ENCODE measurements at regions not wholly inside any gene's neighbourhood (a gene's known extent, or its start where the extent isn't known, plus 50 kb on each side); places are given as distances from the start of the nearest gene placed in this dataset.

GRCh38 chr2:21944536-21944935 is 820.8 kb downstream of the TDRD15 start:
- Histone ChIP-seq H3K27ac (no peak overlapping the region), H3K36me3 (no peaks in the 10 kb centered on the region), H3K4me1 (no peaks in the 10 kb centered on the region), H3K4me3 (no peak overlapping the region), H3K9me3 (no peaks in the 10 kb centered on the region), H3K27me3 (no peaks in the 10 kb centered on the region)
- DNase-seq: no peak
- no peak for TF ChIP-seq POLR2AphosphoS5 (IDR thresholded peaks at IDR 0.05)
- no peak for TF ChIP-seq CTCF (IDR thresholded peaks at IDR 0.05)
- TF ChIP-seq EP300 (IDR thresholded peaks at IDR 0.05): no peak
- 68 to 77% (median 75%) methylated on average over 3 of the region's 3 CpGs for WGBS, 5 donors
- intact Hi-C loops (cut with DNase I; ENCODE audit: low total_unique reads): no loop called here

DNA sequence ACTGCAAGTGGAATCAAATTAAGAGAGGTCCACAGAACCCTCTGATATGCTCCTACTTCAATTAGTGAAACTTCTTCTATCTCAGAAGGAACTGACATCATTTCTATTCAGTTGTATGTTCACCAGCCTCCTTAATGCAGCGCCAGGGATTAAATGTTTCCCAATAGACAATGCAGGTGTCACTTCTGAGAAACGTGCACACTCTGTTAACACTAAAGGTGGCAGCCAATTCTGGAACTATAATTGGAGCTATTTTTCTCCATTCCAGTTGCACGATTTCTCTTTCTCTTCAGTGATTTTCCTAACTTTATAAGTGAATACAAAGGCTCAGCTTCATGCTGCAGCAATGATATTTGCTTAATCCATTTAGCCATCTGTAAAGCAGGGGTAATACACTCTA is 821.9 kb downstream of the TDRD15 start:
- no peak for TF ChIP-seq POLR2A (IDR thresholded peaks at IDR 0.05)
- TF ChIP-seq CTCF (IDR thresholded peaks at IDR 0.05): no peak
- no peak for TF ChIP-seq EP300 (IDR thresholded peaks at IDR 0.05)
- Histone ChIP-seq H3K27me3 (no peaks in the 10 kb centered on the region), H3K27ac (no peak overlapping the region), H3K9me3 (no peaks in the 10 kb centered on the region), H3K36me3 (no peaks in the 10 kb centered on the region), H3K4me1 (no peaks in the 10 kb centered on the region), H3K4me3 (no peak overlapping the region)
- 71 to 77% (median 73%) methylated on average over 3 of the region's 3 CpGs for WGBS, 5 donors
- intact Hi-C loops (cut with DNase I; ENCODE audit: low total_unique reads): no loop called here
- no peak for DNase-seq

DNA sequence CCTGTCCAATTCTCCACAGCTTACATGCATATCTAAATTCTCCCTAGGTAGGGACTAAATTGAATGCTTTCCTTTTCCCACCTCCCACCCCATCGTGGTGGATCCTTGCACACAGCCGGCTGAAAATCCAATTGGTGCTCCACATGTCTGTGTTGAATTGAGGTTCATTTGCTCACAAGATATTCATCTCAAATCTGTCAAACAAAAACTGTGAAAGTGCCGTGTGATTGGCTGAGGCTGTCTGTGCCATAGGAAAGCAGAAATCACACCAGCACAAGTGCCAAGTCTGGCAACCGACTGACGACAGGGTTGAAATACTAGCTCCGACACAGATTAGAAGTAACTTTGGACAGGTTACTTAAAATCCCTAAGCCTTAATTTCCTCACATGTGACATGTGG is 823.3 kb downstream of the TDRD15 start:
- TF ChIP-seq POLR2AphosphoS5 (IDR thresholded peaks at IDR 0.05): no peak
- Histone ChIP-seq H3K27me3 (no peaks in the 10 kb centered on the region), H3K4me1 (no peaks in the 10 kb centered on the region), H3K27ac (no peak overlapping the region), H3K36me3 (no peaks in the 10 kb centered on the region), H3K4me3 (no peak overlapping the region), H3K9me3 (no peaks in the 10 kb centered on the region)
- intact Hi-C loops (cut with DNase I; ENCODE audit: low total_unique reads): no loop called here
- DNase-seq: no peak
- 61 to 77% (median 68%) methylated on average over 6 of the region's 6 CpGs for WGBS, 5 donors

DNA sequence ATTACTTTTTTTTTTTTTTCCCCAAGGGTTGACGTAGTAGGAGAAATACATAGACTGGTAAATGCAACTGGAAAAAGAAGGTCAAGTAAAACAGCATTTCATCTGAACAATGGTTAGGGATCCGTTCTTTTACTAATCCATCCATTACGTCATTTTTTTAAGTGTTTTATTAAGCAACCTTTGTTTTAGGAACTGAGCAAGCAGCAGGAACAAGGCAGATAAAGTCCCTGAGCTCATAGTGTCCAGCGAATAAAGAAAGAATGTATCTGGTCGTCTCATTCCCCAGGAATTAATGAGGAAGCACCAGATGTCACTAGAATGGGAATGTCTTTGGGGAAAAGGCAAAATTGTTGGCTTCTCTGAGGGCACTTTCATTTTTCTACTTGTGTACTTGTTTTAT is 842.4 kb downstream of the TDRD15 start:
- no peaks in the 10 kb centered on the region for H3K36me3 ChIP-seq
- H3K27me3 ChIP-seq: no peaks in the 10 kb centered on the region
- H3K4me1 ChIP-seq: no peaks in the 10 kb centered on the region
- DNase-seq: no peak
- no peak for TF ChIP-seq POLR2A (IDR thresholded peaks at IDR 0.05)
- no peak for TF ChIP-seq EP300 (IDR thresholded peaks at IDR 0.05)
- no peak for TF ChIP-seq POLR2AphosphoS5 (IDR thresholded peaks at IDR 0.05)
- no peak for TF ChIP-seq CTCF (IDR thresholded peaks at IDR 0.05)
- H3K4me3 ChIP-seq: no peak overlapping the region
- WGBS, 5 donors: 66 to 83% (median 77%) methylated on average over 5 of the region's 5 CpGs
- H3K9me3 ChIP-seq: no peaks in the 10 kb centered on the region
- intact Hi-C loops (cut with DNase I; ENCODE audit: low total_unique reads): no loop called here
- no peak overlapping the region for H3K27ac ChIP-seq

- intact Hi-C loops (cut with DNase I; ENCODE audit: low total_unique reads): no loop called here
Observed at GRCh38 chr2:21970971-21971370, 847.2 kb downstream of the TDRD15 start.

More at GRCh38 chr2:21970971-21971370, 847.2 kb downstream of the TDRD15 start:
- DNase-seq: no peak
- Histone ChIP-seq H3K27me3 (no peaks in the 10 kb centered on the region), H3K36me3 (no peaks in the 10 kb centered on the region), H3K4me3 (no peak overlapping the region), H3K9me3 (no peaks in the 10 kb centered on the region), H3K4me1 (no peaks in the 10 kb centered on the region), H3K27ac (no peak overlapping the region)
- WGBS, 5 donors: 28 to 50% (median 35%) methylated on average over 2 of the region's 2 CpGs
- no peak for TF ChIP-seq CTCF (IDR thresholded peaks at IDR 0.05)
- no peak for TF ChIP-seq POLR2A (IDR thresholded peaks at IDR 0.05)
- TF ChIP-seq POLR2AphosphoS5 (IDR thresholded peaks at IDR 0.05): no peak
- no peak for TF ChIP-seq EP300 (IDR thresholded peaks at IDR 0.05)
